SU-DHL-6 (cell line): ENCODE measurements at regions not wholly inside any gene's neighbourhood (a gene's known extent, or its start where the extent isn't known, plus 50 kb on each side); places are given as distances from the start of the nearest gene placed in this dataset.

Source experiments
- H2AFZ ChIP-seq: fragments of 200-600 bp; sonication (generic); 2 replicates; pipeline ENCODE4 v1.6.1; 2014; ENCODE audit warnings: low read depth, mild to moderate bottlenecking, moderate library complexity, mixed read lengths, antibody characterized with exemption, low read length; ENCODE audit not compliant: severe bottlenecking
- H3F3A ChIP-seq: fragments of 200-600 bp; shearing (Covaris generic); 2 replicates; pipeline ENCODE4 v1.6.0; 2016; ENCODE audit warnings: antibody characterized with exemption, mild to moderate bottlenecking; ENCODE audit not compliant: insufficient read depth
- H3K27ac ChIP-seq: fragments of 200-600 bp; sonication (generic); 2 replicates; pipeline ENCODE4 v1.5.1; 2016; ENCODE audit warnings: low read depth, mild to moderate bottlenecking, low read length, moderate library complexity, mixed read lengths
- H3K27me3 ChIP-seq: fragments of 200-600 bp; sonication (generic), shearing (Covaris generic); 2 replicates; pipeline ENCODE4 v1.6.0; 2014; ENCODE audit warnings: mild to moderate bottlenecking, low read length
- H3K36me3 ChIP-seq: fragments of 200-600 bp; sonication (generic); 2 replicates; pipeline ENCODE4 v1.6.1; 2014; ENCODE audit warnings: mild to moderate bottlenecking, low read length, mixed read lengths
- H3K4me2 ChIP-seq: fragments of 300-600, 200-600 bp; shearing (Covaris generic), sonication (generic); 2 replicates; pipeline ENCODE4 v1.6.0; 2014; ENCODE audit warnings: low read length, low read depth, mild to moderate bottlenecking; ENCODE audit not compliant: poor library complexity, severe bottlenecking
- H3K4me3 ChIP-seq: fragments of 200-600 bp; sonication (generic); 2 replicates; pipeline ENCODE4 v1.5.1; 2014; ENCODE audit warnings: antibody characterized with exemption, low read length, mild to moderate bottlenecking, mixed read lengths; ENCODE audit not compliant: insufficient read depth, poor library complexity, severe bottlenecking
- H3K79me2 ChIP-seq: fragments of 200-600 bp; sonication (generic); 2 replicates; pipeline ENCODE4 v1.6.1; 2014; ENCODE audit warnings: mild to moderate bottlenecking, low read length, moderate library complexity; ENCODE audit not compliant: insufficient read depth
- H3K9ac ChIP-seq: fragments of 200-600 bp; sonication (generic); 2 replicates; pipeline ENCODE4 v1.7.0; 2014; ENCODE audit warnings: mild to moderate bottlenecking, low read length
- H3K9me2 ChIP-seq: fragments of 200-600 bp; sonication (generic); replicated peaks from 2 replicates; pipeline ENCODE4 v1.6.1; 2014; ENCODE audit warnings: low read length; ENCODE audit not compliant: insufficient read depth
- H3K9me3 ChIP-seq: fragments of 200-600 bp; sonication (generic); 2 replicates; pipeline ENCODE4 v1.6.1; 2014; ENCODE audit warnings: low read length, mixed read lengths; ENCODE audit not compliant: insufficient read depth
- H4K20me1 ChIP-seq: fragments of 200-600 bp; sonication (generic); 2 replicates; pipeline ENCODE4 v1.6.1; 2014; ENCODE audit warnings: low read depth, mild to moderate bottlenecking, antibody characterized with exemption, low read length, moderate library complexity, mixed read lengths
- EZH2phosphoT487 ChIP-seq: fragments of 200-600 bp; sonication (generic), shearing (Covaris generic); conservative IDR thresholded peaks from 2 replicates; pipeline ENCODE4 v1.6.1; 2018; ENCODE audit warnings: mild to moderate bottlenecking, antibody characterized with exemption, low read length, moderate library complexity, mixed read lengths
- TF ChIP-seq, protein P1 (sequence below): fragments of 200-600 bp; sonication (generic); IDR thresholded peaks from one replicate; pipeline ENCODE4 v1.5.1; 2017; ENCODE audit warnings: antibody characterized with exemption, mild to moderate bottlenecking, low read length, moderate library complexity; ENCODE audit not compliant: insufficient read depth, poor library complexity, severe bottlenecking

DNA sequence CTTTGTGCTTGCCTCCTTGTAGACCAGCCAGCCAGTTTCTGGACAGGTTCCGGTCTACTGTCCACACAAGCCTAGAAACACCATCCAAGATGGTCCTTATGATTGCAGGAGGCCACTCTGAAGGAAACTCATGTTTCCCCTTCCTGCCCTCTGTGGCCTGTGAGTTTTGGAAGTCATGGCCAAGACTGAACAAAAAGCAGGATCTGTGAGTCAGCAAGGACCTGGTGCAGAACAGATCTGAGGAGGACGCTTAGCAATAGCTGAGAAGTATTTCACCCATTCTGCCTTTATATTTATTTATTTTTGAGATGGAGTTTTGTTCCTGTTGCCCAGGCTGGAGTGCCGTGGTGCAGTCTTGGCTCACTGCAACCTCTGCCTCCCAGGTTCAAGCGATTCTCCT lies 134.6 kb upstream of the EEF1E1 start:
- Histone ChIP-seq H3K36me3 (no peaks in the 10 kb centered on the region), H3K9me3 (no peaks in the 10 kb centered on the region), H3K9ac (no peak overlapping the region), H3K27me3 (0 out of 2 replicates have a peak, but pooled peaks cover 3% of the 10 kb centered on the region), H3K4me3 (no peak overlapping the region), H2AFZ (no peak overlapping the region), H4K20me1 (no peaks in the 10 kb centered on the region), H3K9me2 (no peaks in the 10 kb centered on the region), H3K27ac (no peak overlapping the region), H3F3A (no peaks in the 10 kb centered on the region), H3K79me2 (no peaks in the 10 kb centered on the region), H3K4me2 (no peak overlapping the region)
- no peak for TF ChIP-seq EZH2phosphoT487
- TF ChIP-seq, protein P1, sequence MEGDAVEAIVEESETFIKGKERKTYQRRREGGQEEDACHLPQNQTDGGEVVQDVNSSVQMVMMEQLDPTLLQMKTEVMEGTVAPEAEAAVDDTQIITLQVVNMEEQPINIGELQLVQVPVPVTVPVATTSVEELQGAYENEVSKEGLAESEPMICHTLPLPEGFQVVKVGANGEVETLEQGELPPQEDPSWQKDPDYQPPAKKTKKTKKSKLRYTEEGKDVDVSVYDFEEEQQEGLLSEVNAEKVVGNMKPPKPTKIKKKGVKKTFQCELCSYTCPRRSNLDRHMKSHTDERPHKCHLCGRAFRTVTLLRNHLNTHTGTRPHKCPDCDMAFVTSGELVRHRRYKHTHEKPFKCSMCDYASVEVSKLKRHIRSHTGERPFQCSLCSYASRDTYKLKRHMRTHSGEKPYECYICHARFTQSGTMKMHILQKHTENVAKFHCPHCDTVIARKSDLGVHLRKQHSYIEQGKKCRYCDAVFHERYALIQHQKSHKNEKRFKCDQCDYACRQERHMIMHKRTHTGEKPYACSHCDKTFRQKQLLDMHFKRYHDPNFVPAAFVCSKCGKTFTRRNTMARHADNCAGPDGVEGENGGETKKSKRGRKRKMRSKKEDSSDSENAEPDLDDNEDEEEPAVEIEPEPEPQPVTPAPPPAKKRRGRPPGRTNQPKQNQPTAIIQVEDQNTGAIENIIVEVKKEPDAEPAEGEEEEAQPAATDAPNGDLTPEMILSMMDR, result no peak

DNA sequence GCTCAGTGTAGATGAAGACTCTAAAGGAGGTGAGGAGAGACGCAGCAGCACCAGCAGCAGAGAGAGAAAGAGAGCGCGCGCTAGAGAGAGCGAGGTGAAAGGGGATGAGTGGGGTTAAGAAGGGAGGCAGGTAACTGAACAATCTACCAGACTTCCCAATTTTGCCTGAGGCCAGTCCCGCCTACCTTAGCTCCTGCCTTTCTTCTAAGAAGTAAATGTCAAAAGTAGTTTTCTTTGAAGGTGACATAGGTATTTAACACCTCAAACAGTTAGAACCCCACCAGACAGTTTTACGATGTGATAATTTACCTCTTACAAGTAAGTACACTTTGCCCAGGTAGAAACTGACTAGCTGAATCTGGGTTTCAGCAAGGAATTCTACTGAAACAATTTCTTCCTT lies 132.0 kb upstream of the EEF1E1 start:
- Histone ChIP-seq H3K79me2 (no peaks in the 10 kb centered on the region), H2AFZ (no peak overlapping the region), H3K9me3 (no peaks in the 10 kb centered on the region), H3F3A (no peaks in the 10 kb centered on the region), H3K4me3 (no peak overlapping the region), H3K27ac (no peak overlapping the region), H3K4me2 (no peak overlapping the region), H3K9me2 (no peaks in the 10 kb centered on the region), H3K27me3 (0 out of 2 replicates have a peak, but pooled peaks cover 3% of the 10 kb centered on the region), H3K9ac (no peak overlapping the region), H4K20me1 (no peaks in the 10 kb centered on the region), H3K36me3 (no peaks in the 10 kb centered on the region)
- no peak for TF ChIP-seq EZH2phosphoT487
- TF ChIP-seq, protein P1, result no peak

DNA sequence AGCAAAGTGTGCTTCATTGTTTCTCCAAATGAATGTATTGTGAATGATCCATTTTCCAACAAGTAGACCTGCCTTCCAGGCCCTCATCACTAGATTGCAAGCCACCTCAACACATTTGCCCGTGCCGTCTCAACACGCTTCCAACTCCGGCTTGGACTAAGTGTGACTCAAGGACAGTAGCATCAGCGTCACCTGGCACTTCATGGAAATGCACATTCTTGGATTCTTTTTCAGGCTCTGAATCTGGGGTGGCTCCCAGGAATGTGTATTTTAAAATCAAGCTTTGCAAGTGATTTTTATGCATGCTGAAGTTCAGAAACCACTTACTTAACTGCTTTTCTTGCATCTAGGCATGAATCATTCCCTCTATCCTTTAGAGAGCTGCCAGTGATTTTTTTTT lies 129.6 kb upstream of the EEF1E1 start:
- Histone ChIP-seq H4K20me1 (no peaks in the 10 kb centered on the region), H3K36me3 (no peaks in the 10 kb centered on the region), H3K4me3 (no peak overlapping the region), H3K9me3 (no peaks in the 10 kb centered on the region), H3K4me2 (no peak overlapping the region), H2AFZ (no peak overlapping the region), H3K9ac (no peak overlapping the region), H3F3A (no peaks in the 10 kb centered on the region), H3K27ac (no peak overlapping the region), H3K9me2 (no peaks in the 10 kb centered on the region), H3K27me3 (no peaks in the 10 kb centered on the region), H3K79me2 (no peaks in the 10 kb centered on the region)
- TF ChIP-seq EZH2phosphoT487, result no peak
- TF ChIP-seq, protein P1, result no peak
